BJ (cell line): ENCODE measurements at regions not wholly inside any gene's neighbourhood (a gene's known extent, or its start where the extent isn't known, plus 50 kb on each side); places are given as distances from the start of the nearest gene placed in this dataset.

Source experiments
- CTCF ChIA-PET: fragments of 350-600 bp; formaldehyde crosslinking; extraction: SDS; loops from one replicate; lab custom pipeline; 2021; ENCODE audit warnings: antibody characterized with exemption, inconsistent platforms; lab: Yijun Ruan, JAX
- POLR2A ChIA-PET: fragments of 300-600 bp; sonication (Branson Sonifier 250); formaldehyde crosslinking; extraction: SDS; loops from one replicate; lab custom pipeline; 2021; ENCODE audit warnings: antibody characterized with exemption; lab: Charles Lee
- DNase-seq: peaks from one replicate; pipeline ENCODE4 v3.0.0-alpha.2; 2011; ENCODE audit warnings: low read depth
- H3K27me3 ChIP-seq: 2 replicates; pipeline ENCODE4 v1.6.0; 2011; ENCODE audit warnings: low read length; ENCODE audit not compliant: control insufficient read depth, insufficient read depth
- H3K36me3 ChIP-seq: 2 replicates; pipeline ENCODE4 v1.5.1; 2011; ENCODE audit warnings: low read length; ENCODE audit not compliant: control insufficient read depth, insufficient read depth
- H3K4me3 ChIP-seq: 2 replicates; pipeline ENCODE4 v1.5.1; 2011; ENCODE audit warnings: low read depth, mild to moderate bottlenecking, control low read depth, low read length
- CTCF ChIP-seq: IDR thresholded peaks from 2 replicates; pipeline ENCODE4 v1.5.1; 2011; ENCODE audit warnings: low read depth, mild to moderate bottlenecking, control low read depth, inconsistent platforms, low read length, moderate library complexity; ENCODE audit not compliant: insufficient read depth

GRCh38 chr3:67200618-67201017, 202.5 kb downstream of the KBTBD8 start:
- no peak for TF ChIP-seq CTCF
- ChIA-PET CTCF (no interaction called here), POLR2A (no interaction called here)
- Histone ChIP-seq H3K27me3 (no peaks in the 10 kb centered on the region), H3K36me3 (no peaks in the 10 kb centered on the region), H3K4me3 (no peak overlapping the region)
- DNase-seq: no peak

GRCh38 chr3:67201026-67201425, 202.9 kb downstream of the KBTBD8 start:
- H3K36me3 ChIP-seq: no peaks in the 10 kb centered on the region
- POLR2A ChIA-PET: no interaction called here
- DNase-seq: no peak

GRCh38 chr3:67202053-67202452, 203.9 kb downstream of the KBTBD8 start:
- ChIA-PET CTCF (no interaction called here), POLR2A (no interaction called here)
- Histone ChIP-seq H3K27me3 (no peaks in the 10 kb centered on the region), H3K36me3 (no peaks in the 10 kb centered on the region), H3K4me3 (no peak overlapping the region)
- no peak for DNase-seq
- no peak for TF ChIP-seq CTCF

More at GRCh38 chr3:67201026-67201425, 202.9 kb downstream of the KBTBD8 start:
- H3K4me3 ChIP-seq: no peak overlapping the region
- TF ChIP-seq CTCF: no peak
- CTCF ChIA-PET: no interaction called here
- H3K27me3 ChIP-seq: no peaks in the 10 kb centered on the region

- no peaks in the 10 kb centered on the region for H3K36me3 ChIP-seq
- no peak for DNase-seq
- no peak for TF ChIP-seq CTCF
- CTCF ChIA-PET: no interaction called here
- POLR2A ChIA-PET: no interaction called here
- H3K4me3 ChIP-seq: no peak overlapping the region
- no peaks in the 10 kb centered on the region for H3K27me3 ChIP-seq
Observed at GRCh38 chr3:67204951-67205350, 206.8 kb downstream of the KBTBD8 start.

- H3K27me3 ChIP-seq: no peaks in the 10 kb centered on the region
- no peak for TF ChIP-seq CTCF
- ChIA-PET CTCF (no interaction called here), POLR2A (no interaction called here)
- no peak for DNase-seq
- no peak overlapping the region for H3K4me3 ChIP-seq
- no peaks in the 10 kb centered on the region for H3K36me3 ChIP-seq
Observed at GRCh38 chr3:67215690-67216089, 217.6 kb downstream of the KBTBD8 start.
